Fibroblast of lung (primary cell): ENCODE measurements at regions not wholly inside any gene's neighbourhood (a gene's known extent, or its start where the extent isn't known, plus 50 kb on each side); places are given as distances from the start of the nearest gene placed in this dataset.

Experiments
- EZH2 ChIP-seq: IDR thresholded peaks from 2 replicates; pipeline ENCODE4 v1.5.1; 2012; ENCODE audit warnings: low read length, control low read depth, mild to moderate bottlenecking; ENCODE audit errors: missing control alignments
- TF ChIP-seq, protein P1 (sequence below), 2 donors: IDR thresholded peaks in 1 of 2; conservative IDR thresholded peaks in 1 of 2; 1 replicate in 1 of 2; 2 replicates in 1 of 2; pipeline ENCODE4 v1.5.1; 2011 to 2012; ENCODE audit warnings: low read length in 2 of 2, control low read depth in 1 of 2, inconsistent platforms in 1 of 2, low read depth in 1 of 2, mild to moderate bottlenecking in 1 of 2

DNA sequence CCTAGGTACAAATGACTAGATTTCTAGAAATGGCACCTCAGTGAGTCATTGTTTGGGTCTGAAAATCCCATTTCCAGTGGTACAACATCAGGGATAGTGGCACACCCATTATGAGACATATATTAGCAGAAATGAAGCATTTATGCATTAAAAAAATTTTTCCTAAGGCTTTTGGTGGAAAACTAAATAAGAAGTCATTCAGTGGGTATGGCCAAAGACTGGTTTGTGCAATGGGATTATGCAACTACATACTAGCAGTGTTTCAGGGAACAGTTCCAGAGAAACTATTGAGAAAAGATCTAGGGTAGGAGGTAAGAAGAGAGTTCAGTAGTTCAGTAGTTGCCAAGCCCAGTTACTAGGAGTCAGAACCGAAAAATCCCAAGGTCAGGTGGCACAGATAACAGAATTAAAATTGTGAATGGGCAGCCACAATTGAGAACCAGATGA, 106.5 kb upstream of the HAPLN1 start:
- TF ChIP-seq, protein P1, sequence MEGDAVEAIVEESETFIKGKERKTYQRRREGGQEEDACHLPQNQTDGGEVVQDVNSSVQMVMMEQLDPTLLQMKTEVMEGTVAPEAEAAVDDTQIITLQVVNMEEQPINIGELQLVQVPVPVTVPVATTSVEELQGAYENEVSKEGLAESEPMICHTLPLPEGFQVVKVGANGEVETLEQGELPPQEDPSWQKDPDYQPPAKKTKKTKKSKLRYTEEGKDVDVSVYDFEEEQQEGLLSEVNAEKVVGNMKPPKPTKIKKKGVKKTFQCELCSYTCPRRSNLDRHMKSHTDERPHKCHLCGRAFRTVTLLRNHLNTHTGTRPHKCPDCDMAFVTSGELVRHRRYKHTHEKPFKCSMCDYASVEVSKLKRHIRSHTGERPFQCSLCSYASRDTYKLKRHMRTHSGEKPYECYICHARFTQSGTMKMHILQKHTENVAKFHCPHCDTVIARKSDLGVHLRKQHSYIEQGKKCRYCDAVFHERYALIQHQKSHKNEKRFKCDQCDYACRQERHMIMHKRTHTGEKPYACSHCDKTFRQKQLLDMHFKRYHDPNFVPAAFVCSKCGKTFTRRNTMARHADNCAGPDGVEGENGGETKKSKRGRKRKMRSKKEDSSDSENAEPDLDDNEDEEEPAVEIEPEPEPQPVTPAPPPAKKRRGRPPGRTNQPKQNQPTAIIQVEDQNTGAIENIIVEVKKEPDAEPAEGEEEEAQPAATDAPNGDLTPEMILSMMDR (conservative IDR thresholded peaks at IDR 0.05 in 1 of 2, IDR thresholded peaks at IDR 0.05 in 1 of 2; ENCODE audit: low read depth in 1 of 2, low read length in 2 of 2), result no peak
- no peak for TF ChIP-seq EZH2
